Endothelial cell of umbilical vein (primary cell): ENCODE measurements at regions not wholly inside any gene's neighbourhood (a gene's known extent, or its start where the extent isn't known, plus 50 kb on each side); places are given as distances from the start of the nearest gene placed in this dataset.

ENCODE experiments used
- CTCF ChIP-seq, 2 donors: IDR thresholded peaks; 1 replicate in 1 of 2; 2 replicates in 1 of 2; pipeline ENCODE4 v1.5.1; 2011; ENCODE audit warnings: low read length in 2 of 2, mild to moderate bottlenecking in 2 of 2, moderate library complexity in 2 of 2, control low read depth in 1 of 2, inconsistent platforms in 1 of 2, low read depth in 1 of 2; ENCODE audit not compliant: insufficient read depth in 1 of 2; ENCODE audit errors: extremely low read depth in 1 of 2
- EZH2 ChIP-seq: IDR thresholded peaks from 2 replicates; pipeline ENCODE4 v1.6.1; 2012; ENCODE audit warnings: borderline replicate concordance, low read depth, mild to moderate bottlenecking, moderate library complexity, low read length, inconsistent platforms; ENCODE audit not compliant: severe bottlenecking
- GATA2 ChIP-seq: IDR thresholded peaks from 2 replicates; pipeline ENCODE4 v1.7.0; 2011; ENCODE audit warnings: low read depth, mild to moderate bottlenecking, moderate library complexity, mixed read lengths, low read length; ENCODE audit not compliant: insufficient read length, insufficient read depth
- JUN ChIP-seq: IDR thresholded peaks from 2 replicates; pipeline ENCODE4 v1.6.1; 2011; ENCODE audit warnings: borderline replicate concordance, low read depth; ENCODE audit not compliant: insufficient read length, insufficient read depth
- POLR2A ChIP-seq: IDR thresholded peaks from 2 replicates; pipeline ENCODE4 v1.6.1; 2012; ENCODE audit warnings: low read depth, mild to moderate bottlenecking, control low read depth, low read length
- POLR2AphosphoS5 ChIP-seq: IDR thresholded peaks from 2 replicates; pipeline ENCODE4 v1.6.1; 2012; ENCODE audit warnings: low read depth, mild to moderate bottlenecking, control low read depth, low read length, moderate library complexity; ENCODE audit not compliant: insufficient read depth

GRCh38 chr17:54307351-54307750, 484.6 kb downstream of the KIF2B start:
- no peak for TF ChIP-seq CTCF (IDR thresholded peaks at IDR 0.05; ENCODE audit: extremely low read depth in 1 of 2, insufficient read depth in 1 of 2, low read depth in 1 of 2, low read length in 2 of 2)
- TF ChIP-seq EZH2 = no peak
- TF ChIP-seq POLR2A = no peak
- no peak for TF ChIP-seq POLR2AphosphoS5
- no peak for TF ChIP-seq GATA2
- no peak for TF ChIP-seq JUN
